OCI-LY7 (cell line): ENCODE measurements at regions not wholly inside any gene's neighbourhood (a gene's known extent, or its start where the extent isn't known, plus 50 kb on each side); places are given as distances from the start of the nearest gene placed in this dataset.

Source experiments
- BruUV-seq: library from RNA; stranded (reverse); fragments of 400-500 nt; replicated peaks from 2 replicates; lab custom pipeline; 2021; lab: Mats Ljungman, UMichigan
- CTCF ChIA-PET: fragments of 300-600 bp; sonication (Branson Sonifier 250); formaldehyde crosslinking; loops from one replicate; lab custom pipeline; 2022; ENCODE audit warnings: antibody characterized with exemption; ENCODE audit not compliant: unreplicated experiment; lab: Charles Lee
- POLR2A ChIA-PET: fragments of 300-600 bp; sonication (Branson Sonifier 250); formaldehyde crosslinking; loops from one replicate; lab custom pipeline; 2022; ENCODE audit warnings: antibody characterized with exemption; lab: Charles Lee
- DNase-seq: peaks from one replicate; pipeline ENCODE4 v3.0.0-alpha.2; 2015; ENCODE audit warnings: low spot score
- H2AFZ ChIP-seq: fragments of 200-600 bp; sonication (generic), shearing (Covaris generic); 2 replicates; pipeline ENCODE4 v1.6.1; 2014; ENCODE audit warnings: mild to moderate bottlenecking, antibody characterized with exemption, low read length, moderate library complexity
- H3K27ac ChIP-seq: fragments of 200-600 bp; sonication (generic); 2 replicates; pipeline ENCODE4 v1.5.1; 2014; ENCODE audit warnings: mixed run types, low read depth, mild to moderate bottlenecking, moderate library complexity, low read length, inconsistent platforms; ENCODE audit not compliant: poor library complexity, severe bottlenecking
- H3K36me3 ChIP-seq: fragments of 200-600 bp; sonication (generic); 2 replicates; pipeline ENCODE4 v1.6.1; 2014; ENCODE audit warnings: mild to moderate bottlenecking, antibody characterized with exemption, low read length, moderate library complexity, mixed read lengths; ENCODE audit not compliant: insufficient read depth
- H3K4me1 ChIP-seq: fragments of 200-600 bp; sonication (generic); 2 replicates; pipeline ENCODE4 v1.5.1; 2014; ENCODE audit warnings: mild to moderate bottlenecking, low read length; ENCODE audit not compliant: insufficient read depth, poor library complexity, severe bottlenecking
- H3K4me2 ChIP-seq: fragments of 200-600 bp; sonication (generic); 2 replicates; pipeline ENCODE4 v1.6.1; 2014; ENCODE audit warnings: mild to moderate bottlenecking, low read length
- H3K4me3 ChIP-seq: fragments of 200-600 bp; sonication (generic); 2 replicates; pipeline ENCODE4 v1.5.1; 2014; ENCODE audit warnings: mild to moderate bottlenecking, low read depth, low read length; ENCODE audit not compliant: poor library complexity, severe bottlenecking
- H3K79me2 ChIP-seq: fragments of 200-600 bp; sonication (generic); 2 replicates; pipeline ENCODE4 v1.6.1; 2016; ENCODE audit warnings: low read depth, mild to moderate bottlenecking, low read length, moderate library complexity, mixed read lengths; ENCODE audit not compliant: insufficient read depth
- H3K9me2 ChIP-seq: fragments of 200-600 bp; sonication (generic); 2 replicates; pipeline ENCODE4 v1.6.1; 2016; ENCODE audit warnings: mild to moderate bottlenecking, low read length, mixed read lengths; ENCODE audit not compliant: insufficient read depth
- H3K9me3 ChIP-seq: fragments of 200-600 bp; sonication (generic); 2 replicates; pipeline ENCODE4 v1.6.1; 2014; ENCODE audit warnings: mild to moderate bottlenecking, mixed run types, low read length, mixed read lengths
- H4K20me1 ChIP-seq: fragments of 200-600 bp; sonication (generic); 2 replicates; pipeline ENCODE4 v1.6.1; 2014; ENCODE audit warnings: mild to moderate bottlenecking, antibody characterized with exemption, low read length, moderate library complexity, mixed read lengths; ENCODE audit not compliant: insufficient read depth
- CTCF ChIP-seq: fragments of 200-600 bp; sonication (generic); conservative IDR thresholded peaks from 2 replicates; pipeline ENCODE4 v1.5.1; 2014; ENCODE audit warnings: mild to moderate bottlenecking, antibody characterized with exemption, low read length, moderate library complexity, mixed read lengths
- EZH2phosphoT487 ChIP-seq: fragments of 200-600 bp; sonication (generic); IDR thresholded peaks from 2 replicates; pipeline ENCODE4 v1.6.1; 2018; ENCODE audit warnings: low read depth, borderline replicate concordance, mild to moderate bottlenecking, mixed run types, antibody characterized with exemption, low read length, moderate library complexity, mixed read lengths
- intact Hi-C: fragments of 100-400 bp; cut with micrococcal nuclease; formaldehyde crosslinking; loops from one replicate; pipeline ENCODE4 v1.10.0; 2022; ENCODE audit not compliant: unreplicated experiment

DNA sequence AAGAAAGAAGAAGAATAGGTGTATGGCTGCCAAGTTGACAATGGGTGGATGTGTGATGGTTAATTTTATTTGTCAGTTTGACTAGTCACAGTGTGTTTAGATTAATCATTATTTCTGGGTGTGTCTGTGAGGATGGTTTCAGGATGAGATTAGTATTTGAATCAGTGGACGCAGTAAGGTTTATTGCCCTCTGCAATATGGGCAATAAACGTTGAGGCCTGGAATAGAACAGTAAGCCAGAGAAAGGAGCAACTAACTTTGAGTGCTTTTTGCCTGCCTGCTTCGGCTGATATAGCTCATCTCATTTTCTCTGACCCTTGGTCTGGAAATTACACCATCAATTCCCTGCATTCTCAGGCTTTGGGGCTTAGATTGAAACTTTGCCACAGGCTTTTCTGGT is 140.8 kb upstream of the SPANXN4 start:
- TF ChIP-seq EZH2phosphoT487: no peak
- no peak for TF ChIP-seq CTCF
- Histone ChIP-seq H3K4me1 (no peaks in the 10 kb centered on the region), H3K9me2 (no peaks in the 10 kb centered on the region), H2AFZ (no peak overlapping the region), H3K27ac (no peak overlapping the region), H3K9me3 (no peaks in the 10 kb centered on the region), H3K4me3 (no peak overlapping the region), H3K4me2 (no peak overlapping the region), H4K20me1 (no peaks in the 10 kb centered on the region), H3K36me3 (no peaks in the 10 kb centered on the region), H3K79me2 (no peaks in the 10 kb centered on the region)
- BruUV-seq: no TSS peak
- intact Hi-C loops: no loop called here
- no peak for DNase-seq
- ChIA-PET CTCF (no interaction called here), POLR2A (no interaction called here)

DNA sequence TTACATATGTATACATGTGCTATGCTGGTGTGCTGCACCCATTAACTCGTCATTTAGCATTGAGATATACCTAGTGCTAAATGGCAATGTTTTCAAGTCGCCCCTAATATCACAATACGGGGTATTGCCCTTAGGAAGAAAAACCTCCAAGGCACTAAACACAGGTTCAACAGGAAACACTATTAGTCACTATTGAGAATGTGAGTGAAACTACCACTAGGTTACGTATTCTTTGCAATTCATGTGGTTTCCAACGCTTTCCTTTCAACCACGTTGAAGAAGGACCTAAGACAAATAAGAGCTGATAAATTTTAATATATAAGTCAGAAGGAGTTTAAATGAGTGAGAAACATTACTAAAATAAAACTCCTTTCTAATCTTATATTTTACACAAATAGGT is 134.7 kb upstream of the SPANXN4 start:
- TF ChIP-seq EZH2phosphoT487: no peak
- no peak for TF ChIP-seq CTCF
- no peaks in the 10 kb centered on the region for H4K20me1 ChIP-seq
- H2AFZ ChIP-seq: no peak overlapping the region

DNA sequence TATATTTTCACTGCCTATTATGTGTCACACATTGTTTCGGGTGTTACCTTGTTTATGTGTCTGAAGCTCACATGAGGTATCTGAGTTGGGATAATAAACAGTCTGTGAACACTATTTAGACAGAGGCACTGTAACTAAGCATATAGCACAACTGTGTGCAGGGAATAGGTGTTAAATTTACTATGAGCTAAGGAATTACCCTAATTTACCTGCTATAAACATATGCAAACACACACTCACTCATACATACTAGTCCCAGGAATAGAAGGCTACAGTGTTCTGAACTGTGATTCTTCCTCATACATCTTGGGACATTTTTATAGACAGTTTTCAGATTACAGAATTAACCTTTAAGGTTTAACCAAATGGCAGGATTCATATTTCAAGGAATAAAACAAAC is 127.6 kb upstream of the SPANXN4 start:
- Histone ChIP-seq H3K4me1 (no peaks in the 10 kb centered on the region), H3K36me3 (no peaks in the 10 kb centered on the region), H3K9me2 (no peaks in the 10 kb centered on the region), H3K27ac (no peak overlapping the region), H3K79me2 (no peaks in the 10 kb centered on the region), H3K9me3 (no peaks in the 10 kb centered on the region), H3K4me2 (no peak overlapping the region), H2AFZ (no peak overlapping the region), H3K4me3 (no peak overlapping the region), H4K20me1 (no peaks in the 10 kb centered on the region)
- no peak for TF ChIP-seq CTCF
- ChIA-PET POLR2A (no interaction called here), CTCF (no interaction called here)
- intact Hi-C loops: no loop called here
- no peak for DNase-seq
- BruUV-seq: no TSS peak

More for the DNA sequence above, 134.7 kb upstream of the SPANXN4 start:
- Histone ChIP-seq H3K36me3 (no peaks in the 10 kb centered on the region), H3K9me3 (no peaks in the 10 kb centered on the region), H3K4me1 (no peaks in the 10 kb centered on the region), H3K27ac (no peak overlapping the region), H3K4me2 (no peak overlapping the region), H3K79me2 (no peaks in the 10 kb centered on the region), H3K9me2 (no peaks in the 10 kb centered on the region), H3K4me3 (no peak overlapping the region)
- BruUV-seq: no TSS peak
- ChIA-PET POLR2A (no interaction called here), CTCF (no interaction called here)
- intact Hi-C loops: no loop called here
- DNase-seq: no peak
